Parathyroid adenoma (tissue), 2 donors: ENCODE measurements at regions not wholly inside any gene's neighbourhood (a gene's known extent, or its start where the extent isn't known, plus 50 kb on each side); places are given as distances from the start of the nearest gene placed in this dataset.

Experiments
- H2AFZ ChIP-seq: fragments of 300-600 bp; sonication (generic); one replicate; pipeline ENCODE4 v1.7.0; 2017; ENCODE audit warnings: antibody characterized with exemption, mild to moderate bottlenecking
- H3K27ac ChIP-seq: fragments of 300-600 bp; sonication (generic); one replicate; pipeline ENCODE4 v1.7.0; 2017
- H3K27me3 ChIP-seq: fragments of 300-600 bp; sonication (generic); one replicate; pipeline ENCODE4 v1.7.0; 2017; ENCODE audit warnings: low read length; ENCODE audit not compliant: control insufficient read depth, insufficient read depth
- H3K36me3 ChIP-seq: fragments of 300-600 bp; sonication (generic); one replicate; pipeline ENCODE4 v1.7.0; 2017; ENCODE audit warnings: low read length; ENCODE audit not compliant: control insufficient read depth, insufficient read depth
- H3K4me1 ChIP-seq: fragments of 300-600 bp; sonication (generic); one replicate; pipeline ENCODE4 v1.7.0; 2017; ENCODE audit warnings: control low read depth
- H3K4me2 ChIP-seq: fragments of 300-600 bp; sonication (generic); one replicate; pipeline ENCODE4 v1.7.0; 2017; ENCODE audit warnings: low read length
- H3K4me3 ChIP-seq: fragments of 300-600 bp; sonication (generic); one replicate; pipeline ENCODE4 v1.7.0; 2017; ENCODE audit warnings: low read depth, low read length
- H3K79me2 ChIP-seq: fragments of 300-600 bp; sonication (generic); one replicate; pipeline ENCODE4 v1.7.0; 2017; ENCODE audit warnings: control low read depth
- H3K9ac ChIP-seq: fragments of 300-600 bp; sonication (generic); one replicate; pipeline ENCODE4 v1.7.0; 2017; ENCODE audit warnings: mild to moderate bottlenecking
- H3K9me3 ChIP-seq: fragments of 300-600 bp; sonication (generic); one replicate; pipeline ENCODE4 v1.7.0; 2017; ENCODE audit warnings: low read length; ENCODE audit not compliant: control insufficient read depth
- CTCF ChIP-seq: fragments of 300-600 bp; sonication (generic); IDR thresholded peaks from one replicate; pipeline ENCODE4 v1.7.0; 2017; ENCODE audit warnings: antibody characterized with exemption, mild to moderate bottlenecking
- donor health status: primary hyperparathyroidism.

- Histone ChIP-seq H2AFZ (no peak overlapping the region), H3K27ac (no peak overlapping the region)
Observed at GRCh38 chr6:81666481-81666880, 86.0 kb downstream of the TENT5A start.

GRCh38 chr6:81656231-81656630 lies 96.2 kb downstream of the TENT5A start:
- Histone ChIP-seq H3K36me3 (no peaks in the 10 kb centered on the region), H2AFZ (no peak overlapping the region), H3K9me3 (no peaks in the 10 kb centered on the region), H3K9ac (no peak overlapping the region), H3K4me2 (no peak overlapping the region), H3K79me2 (no peaks in the 10 kb centered on the region), H3K27me3 (no peaks in the 10 kb centered on the region), H3K4me1 (no peaks in the 10 kb centered on the region), H3K27ac (no peak overlapping the region), H3K4me3 (no peak overlapping the region)
- no peak for TF ChIP-seq CTCF

More at GRCh38 chr6:81666481-81666880, 86.0 kb downstream of the TENT5A start:
- Histone ChIP-seq H3K9me3 (no peaks in the 10 kb centered on the region), H3K36me3 (no peaks in the 10 kb centered on the region), H3K27me3 (no peaks in the 10 kb centered on the region), H3K4me3 (no peak overlapping the region), H3K4me1 (no peaks in the 10 kb centered on the region), H3K79me2 (no peaks in the 10 kb centered on the region), H3K9ac (no peak overlapping the region), H3K4me2 (no peak overlapping the region)
- TF ChIP-seq CTCF, result no peak

GRCh38 chr6:81655696-81656095 lies 96.8 kb downstream of the TENT5A start:
- Histone ChIP-seq H3K4me3 (no peak overlapping the region), H3K9ac (no peak overlapping the region), H2AFZ (no peak overlapping the region), H3K9me3 (no peaks in the 10 kb centered on the region), H3K4me1 (no peaks in the 10 kb centered on the region), H3K27ac (no peak overlapping the region), H3K36me3 (no peaks in the 10 kb centered on the region), H3K27me3 (no peaks in the 10 kb centered on the region), H3K4me2 (no peak overlapping the region), H3K79me2 (no peaks in the 10 kb centered on the region)
- TF ChIP-seq CTCF, result no peak

GRCh38 chr6:81648502-81648901 lies 104.0 kb downstream of the TENT5A start:
- no peak for TF ChIP-seq CTCF
- Histone ChIP-seq H3K9me3 (no peaks in the 10 kb centered on the region), H3K79me2 (no peaks in the 10 kb centered on the region), H3K9ac (no peak overlapping the region), H3K4me2 (no peak overlapping the region), H3K4me1 (no peaks in the 10 kb centered on the region), H3K4me3 (no peak overlapping the region), H3K27me3 (no peaks in the 10 kb centered on the region), H2AFZ (no peak overlapping the region), H3K27ac (no peak overlapping the region), H3K36me3 (no peaks in the 10 kb centered on the region)

GRCh38 chr6:81643156-81643555 lies 109.3 kb downstream of the TENT5A start:
- no peaks in the 10 kb centered on the region for H3K9me3 ChIP-seq
- H3K4me1 ChIP-seq, result no peaks in the 10 kb centered on the region
- no peaks in the 10 kb centered on the region for H3K36me3 ChIP-seq
- H3K9ac ChIP-seq, result no peak overlapping the region
- TF ChIP-seq CTCF, result no peak
- no peaks in the 10 kb centered on the region for H3K27me3 ChIP-seq
- H3K4me2 ChIP-seq, result no peak overlapping the region
- H3K4me3 ChIP-seq, result no peak overlapping the region
- no peaks in the 10 kb centered on the region for H3K79me2 ChIP-seq
- no peak overlapping the region for H3K27ac ChIP-seq
- no peak overlapping the region for H2AFZ ChIP-seq
